Breast epithelium (tissue), 3 donors: ENCODE measurements at regions not wholly inside any gene's neighbourhood (a gene's known extent, or its start where the extent isn't known, plus 50 kb on each side); places are given as distances from the start of the nearest gene placed in this dataset.

Experiments used
- POLR2A ChIP-seq: fragments of 450-650 bp; IDR thresholded peaks from one replicate; pipeline ENCODE4 v1.6.1; 2016; ENCODE audit warnings: antibody characterized with exemption, mild to moderate bottlenecking, moderate library complexity
- POLR2AphosphoS5 ChIP-seq, 3 donors: sonication (generic); formaldehyde crosslinking; IDR thresholded peaks; one replicate each; pipeline ENCODE4 v1.6.1; 2017; ENCODE audit warnings: antibody characterized with exemption in 3 of 3
- TF ChIP-seq, protein P1 (sequence below), 3 donors: fragments of 450-650 bp; IDR thresholded peaks; one replicate each; pipeline ENCODE4 v1.5.1; 2016 to 2017; ENCODE audit warnings: antibody characterized with exemption in 3 of 3, mild to moderate bottlenecking in 3 of 3, moderate library complexity in 3 of 3

GRCh38 chr6:134413241-134413643 is 95.3 kb upstream of the SGK1 start:
- TF ChIP-seq POLR2AphosphoS5 (IDR thresholded peaks at IDR 0.05): no peak
- TF ChIP-seq, protein P1, sequence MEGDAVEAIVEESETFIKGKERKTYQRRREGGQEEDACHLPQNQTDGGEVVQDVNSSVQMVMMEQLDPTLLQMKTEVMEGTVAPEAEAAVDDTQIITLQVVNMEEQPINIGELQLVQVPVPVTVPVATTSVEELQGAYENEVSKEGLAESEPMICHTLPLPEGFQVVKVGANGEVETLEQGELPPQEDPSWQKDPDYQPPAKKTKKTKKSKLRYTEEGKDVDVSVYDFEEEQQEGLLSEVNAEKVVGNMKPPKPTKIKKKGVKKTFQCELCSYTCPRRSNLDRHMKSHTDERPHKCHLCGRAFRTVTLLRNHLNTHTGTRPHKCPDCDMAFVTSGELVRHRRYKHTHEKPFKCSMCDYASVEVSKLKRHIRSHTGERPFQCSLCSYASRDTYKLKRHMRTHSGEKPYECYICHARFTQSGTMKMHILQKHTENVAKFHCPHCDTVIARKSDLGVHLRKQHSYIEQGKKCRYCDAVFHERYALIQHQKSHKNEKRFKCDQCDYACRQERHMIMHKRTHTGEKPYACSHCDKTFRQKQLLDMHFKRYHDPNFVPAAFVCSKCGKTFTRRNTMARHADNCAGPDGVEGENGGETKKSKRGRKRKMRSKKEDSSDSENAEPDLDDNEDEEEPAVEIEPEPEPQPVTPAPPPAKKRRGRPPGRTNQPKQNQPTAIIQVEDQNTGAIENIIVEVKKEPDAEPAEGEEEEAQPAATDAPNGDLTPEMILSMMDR (IDR thresholded peaks at IDR 0.05): no peak
- TF ChIP-seq POLR2A: no peak
